ENCODE measurements at regions not wholly inside any gene's neighbourhood (a gene's known extent, or its start where the extent isn't known, plus 50 kb on each side); places are given as distances from the start of the nearest gene placed in this dataset.
A peak's percentile ranks its signal among the peaks of the same experiment; 100 is the strongest.

DNA sequence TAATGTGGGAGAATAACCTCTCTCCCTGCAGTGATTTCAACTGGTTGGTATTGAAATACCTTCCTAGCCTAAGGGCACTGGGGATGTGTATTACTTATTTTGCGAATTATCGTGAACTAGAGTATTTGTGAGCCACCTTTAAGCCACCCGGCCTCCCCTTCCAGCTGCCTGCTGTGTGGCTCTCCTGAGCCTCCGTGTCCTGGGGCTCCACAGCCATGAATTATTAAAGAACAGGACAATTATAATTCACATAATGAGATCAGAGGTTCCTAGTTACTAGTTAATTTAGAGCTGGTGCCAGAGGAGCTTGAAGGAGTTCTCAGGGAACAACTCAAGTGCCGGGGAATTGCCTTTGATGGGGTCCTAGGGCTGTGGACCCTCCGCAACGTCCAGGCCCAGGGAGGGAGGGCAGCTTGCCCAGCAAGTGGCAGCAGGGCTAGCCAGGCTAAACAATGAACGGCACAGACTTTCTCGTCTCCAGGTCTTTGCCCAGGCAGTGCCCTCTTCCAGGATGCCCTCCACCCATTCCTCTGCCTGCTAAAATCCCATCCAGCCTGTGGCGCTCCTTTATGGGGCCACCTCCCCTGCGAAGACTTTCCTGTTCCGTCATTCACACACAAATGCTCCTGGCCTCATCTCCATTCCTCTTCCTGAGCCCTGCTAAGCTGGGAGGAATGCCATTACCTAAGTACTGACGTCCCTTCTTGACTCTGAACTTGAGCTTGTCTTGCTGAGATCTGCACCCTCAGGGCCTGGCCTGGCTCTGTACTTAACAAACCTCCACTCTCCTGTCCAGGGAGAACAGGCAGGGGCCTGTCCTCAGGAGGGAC, 91.5 kb downstream of the RTL6 start:
- H3K27ac ChIP-seq: no peak overlapping the region
- DNase-seq: no peak
- no peak overlapping the region for H3K4me3 ChIP-seq
- H3K4me1 ChIP-seq: no peaks in the 10 kb centered on the region
- no peaks in the 10 kb centered on the region for H3K36me3 ChIP-seq
- no peaks in the 10 kb centered on the region for H3K9me3 ChIP-seq
- no peaks in the 10 kb centered on the region for H3K27me3 ChIP-seq
- intact Hi-C loops (cut with DNase I; ENCODE audit: low total_unique reads): no loop called here
- TF ChIP-seq, protein P1, sequence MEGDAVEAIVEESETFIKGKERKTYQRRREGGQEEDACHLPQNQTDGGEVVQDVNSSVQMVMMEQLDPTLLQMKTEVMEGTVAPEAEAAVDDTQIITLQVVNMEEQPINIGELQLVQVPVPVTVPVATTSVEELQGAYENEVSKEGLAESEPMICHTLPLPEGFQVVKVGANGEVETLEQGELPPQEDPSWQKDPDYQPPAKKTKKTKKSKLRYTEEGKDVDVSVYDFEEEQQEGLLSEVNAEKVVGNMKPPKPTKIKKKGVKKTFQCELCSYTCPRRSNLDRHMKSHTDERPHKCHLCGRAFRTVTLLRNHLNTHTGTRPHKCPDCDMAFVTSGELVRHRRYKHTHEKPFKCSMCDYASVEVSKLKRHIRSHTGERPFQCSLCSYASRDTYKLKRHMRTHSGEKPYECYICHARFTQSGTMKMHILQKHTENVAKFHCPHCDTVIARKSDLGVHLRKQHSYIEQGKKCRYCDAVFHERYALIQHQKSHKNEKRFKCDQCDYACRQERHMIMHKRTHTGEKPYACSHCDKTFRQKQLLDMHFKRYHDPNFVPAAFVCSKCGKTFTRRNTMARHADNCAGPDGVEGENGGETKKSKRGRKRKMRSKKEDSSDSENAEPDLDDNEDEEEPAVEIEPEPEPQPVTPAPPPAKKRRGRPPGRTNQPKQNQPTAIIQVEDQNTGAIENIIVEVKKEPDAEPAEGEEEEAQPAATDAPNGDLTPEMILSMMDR (IDR thresholded peaks at IDR 0.05): no peak
- no peak for TF ChIP-seq POLR2A (IDR thresholded peaks at IDR 0.05)

DNA sequence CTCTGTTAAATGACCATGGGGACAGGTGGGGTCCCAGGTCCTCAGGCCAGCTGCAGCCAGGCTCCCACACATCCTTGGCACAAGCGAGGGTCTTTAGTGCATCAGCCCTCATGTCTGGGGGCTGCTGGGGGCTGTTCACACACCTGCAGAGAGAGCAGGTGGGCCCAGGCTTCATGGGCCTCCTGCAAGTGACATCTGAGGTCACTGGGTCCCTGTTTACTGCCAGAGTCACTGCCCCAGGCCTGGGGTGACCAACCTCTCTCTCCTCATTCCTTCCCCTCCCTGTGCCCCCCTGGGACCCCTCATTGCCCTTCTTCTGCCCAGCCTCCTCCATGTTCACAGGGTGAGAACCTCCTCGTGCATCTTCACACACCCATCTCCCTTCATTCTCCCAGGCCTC, 92.4 kb downstream of the RTL6 start:
- Histone ChIP-seq H3K27ac (no peak overlapping the region), H3K36me3 (no peaks in the 10 kb centered on the region), H3K4me1 (no peaks in the 10 kb centered on the region), H3K9me3 (no peaks in the 10 kb centered on the region), H3K27me3 (no peaks in the 10 kb centered on the region), H3K4me3 (no peak overlapping the region)
- intact Hi-C loops (cut with DNase I; ENCODE audit: low total_unique reads): no loop called here
- DNase-seq: no peak
- no peak for TF ChIP-seq POLR2A (IDR thresholded peaks at IDR 0.05)
- TF ChIP-seq, protein P1 (IDR thresholded peaks at IDR 0.05): no peak

DNA sequence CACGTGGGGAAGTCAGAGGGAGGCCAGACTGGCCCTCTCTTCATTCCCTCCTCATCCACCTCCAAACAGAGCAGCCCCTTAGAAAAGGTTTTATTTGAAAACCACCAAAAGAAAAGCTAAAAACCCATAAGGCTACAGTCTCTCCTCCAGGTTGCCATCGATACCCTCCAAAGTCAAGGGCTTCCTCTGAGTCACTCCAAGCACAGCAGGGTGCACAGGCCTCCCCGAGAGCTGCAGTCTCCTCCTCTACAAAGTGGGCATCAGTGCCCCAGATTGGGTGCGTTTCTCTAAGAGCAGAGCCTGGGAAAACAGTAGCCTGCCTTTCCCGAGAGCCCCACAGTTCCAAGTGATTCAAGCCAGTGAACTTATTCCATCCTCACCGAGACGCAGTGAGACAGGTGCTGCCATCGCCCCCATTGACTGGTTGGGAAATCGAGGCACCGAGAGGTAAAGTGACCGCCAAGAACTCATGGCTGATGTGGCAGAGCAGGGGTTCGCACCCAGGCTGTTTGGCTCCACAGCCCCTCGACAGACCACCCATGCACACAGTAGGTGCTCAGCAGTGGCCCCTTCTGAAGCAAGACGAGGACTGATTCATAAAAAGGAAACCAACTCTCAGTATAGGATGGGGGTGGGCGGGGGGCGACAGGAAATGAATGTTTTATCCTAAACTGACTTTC, 91.7 kb upstream of the SHISAL1 start:
- Histone ChIP-seq H3K4me1 (no peaks in the 10 kb centered on the region), H3K27ac (no peak overlapping the region), H3K36me3 (no peaks in the 10 kb centered on the region), H3K9me3 (no peaks in the 10 kb centered on the region), H3K4me3 (no peak overlapping the region), H3K27me3 (no peaks in the 10 kb centered on the region)
- DNase-seq: no peak
- intact Hi-C loops (cut with DNase I; ENCODE audit: low total_unique reads): no loop called here
- TF ChIP-seq, protein P1 (IDR thresholded peaks at IDR 0.05): no peak
- no peak for TF ChIP-seq POLR2A (IDR thresholded peaks at IDR 0.05)

DNA sequence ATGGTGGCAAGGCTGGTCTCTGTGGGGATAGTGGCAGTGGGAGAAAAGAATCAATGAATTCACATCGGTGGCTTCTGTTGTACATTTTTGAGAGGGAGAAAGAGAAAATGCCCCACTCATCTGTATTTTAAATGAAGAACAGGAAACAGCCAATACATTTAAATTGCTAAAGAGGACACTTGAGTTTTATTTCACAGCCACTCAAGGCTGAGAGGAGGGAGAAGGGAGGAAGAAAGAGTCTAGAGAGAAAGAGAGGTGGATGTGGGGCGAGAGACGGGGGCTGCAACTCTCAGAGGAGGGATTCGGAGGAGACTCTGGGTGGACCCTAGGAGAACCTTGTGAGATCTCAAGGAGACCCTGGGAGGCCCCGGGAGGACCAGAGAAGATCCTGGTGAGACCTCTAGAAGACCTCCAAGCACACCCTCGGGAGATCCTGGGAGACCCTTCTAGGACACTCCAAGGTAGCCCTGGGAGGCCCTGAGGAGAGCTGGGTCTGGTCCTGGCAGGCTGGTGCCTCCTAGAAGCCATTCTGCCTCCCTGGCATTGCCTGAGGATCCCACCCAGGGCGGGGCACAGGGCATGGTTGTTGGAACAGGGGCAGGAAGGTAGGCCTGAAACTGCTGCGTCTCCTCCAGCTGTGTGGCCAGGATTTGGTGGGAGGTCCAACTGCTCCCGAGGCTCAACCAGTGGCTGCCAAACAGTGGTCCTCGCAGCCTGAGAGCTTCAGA, 91.0 kb upstream of the SHISAL1 start:
- H3K36me3 ChIP-seq: no peaks in the 10 kb centered on the region
- no peak for DNase-seq
- H3K9me3 ChIP-seq: no peaks in the 10 kb centered on the region
- intact Hi-C loops (cut with DNase I; ENCODE audit: low total_unique reads): no loop called here
- H3K4me3 ChIP-seq: no peak overlapping the region
- TF ChIP-seq, protein P1 (IDR thresholded peaks at IDR 0.05): no peak
- TF ChIP-seq POLR2A (IDR thresholded peaks at IDR 0.05): no peak
- H3K27ac ChIP-seq: no peak overlapping the region
- no peaks in the 10 kb centered on the region for H3K4me1 ChIP-seq
- H3K27me3 ChIP-seq: no peaks in the 10 kb centered on the region

DNA sequence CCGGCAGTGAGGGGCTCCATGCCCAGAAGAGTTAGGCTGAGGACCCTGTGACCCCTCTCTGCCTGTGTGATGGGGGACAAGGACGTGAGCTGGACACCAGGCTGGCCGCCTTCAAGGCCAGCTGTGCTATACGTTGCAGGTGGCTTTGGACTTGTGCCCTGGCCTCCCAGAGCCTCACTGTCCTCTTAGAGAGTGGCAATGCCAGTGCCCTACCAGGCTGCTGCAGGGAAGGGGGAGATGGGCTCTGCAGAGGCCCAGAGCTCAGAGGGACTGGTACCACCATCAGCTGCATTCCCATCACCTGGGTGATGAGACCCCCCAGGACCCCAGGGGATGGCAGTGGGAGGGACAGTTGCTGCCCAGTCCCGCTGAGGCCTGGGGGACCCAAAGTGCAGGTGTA, 90.4 kb upstream of the SHISAL1 start:
- peak in 1 of 2 donors; percentile 7 for DNase-seq
- intact Hi-C loops (cut with DNase I; ENCODE audit: low total_unique reads): no loop called here

More for the DNA sequence above, 90.4 kb upstream of the SHISAL1 start:
- Histone ChIP-seq H3K27me3 (no peaks in the 10 kb centered on the region), H3K4me3 (no peak overlapping the region), H3K9me3 (no peaks in the 10 kb centered on the region), H3K36me3 (no peaks in the 10 kb centered on the region), H3K27ac (no peak overlapping the region), H3K4me1 (no peaks in the 10 kb centered on the region)
- no peak for TF ChIP-seq POLR2A (IDR thresholded peaks at IDR 0.05)
- TF ChIP-seq, protein P1 (IDR thresholded peaks at IDR 0.05): no peak

Data from uterus (tissue), 3 donors.